ENCODE measurements at regions not wholly inside any gene's neighbourhood (a gene's known extent, or its start where the extent isn't known, plus 50 kb on each side); places are given as distances from the start of the nearest gene placed in this dataset.

DNA sequence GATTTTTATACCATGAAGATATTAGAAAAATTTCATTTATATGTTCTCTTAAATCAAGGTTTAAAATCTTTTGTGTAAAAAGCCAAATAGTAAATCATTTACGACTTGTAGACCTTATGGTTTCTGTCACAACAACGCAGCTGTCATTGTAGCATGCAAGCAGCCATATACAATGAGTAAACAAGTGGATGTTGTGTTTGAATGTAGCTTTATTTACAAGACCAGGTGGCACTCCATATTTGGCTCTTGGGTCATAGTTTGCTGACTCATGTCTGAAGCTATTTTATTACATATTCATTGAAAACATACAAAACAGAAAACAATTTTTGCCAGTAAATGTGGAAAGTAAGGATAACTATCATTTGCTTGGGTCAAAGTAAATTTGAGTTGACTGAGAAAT, 930.8 kb downstream of the SLITRK5 start:
- Mint-ChIP-seq H3K27me3 (ENCODE audit: insufficient read depth, low read depth) (no peaks in the 10 kb centered on the region), H3K9me3 (no peaks in the 10 kb centered on the region), H3K36me3 (no peaks in the 10 kb centered on the region), H3K4me3 (no peak overlapping the region), H3K4me1 (no peaks in the 10 kb centered on the region), H3K27ac (no peak overlapping the region)
- H4K20me1 ChIP-seq (ENCODE audit: low read depth) = no peaks in the 10 kb centered on the region
- no peak overlapping the region for H3K27ac ChIP-seq
- H3K9ac ChIP-seq = no peak overlapping the region
- H3K27me3 ChIP-seq = no peaks in the 10 kb centered on the region
- H3K4me2 ChIP-seq = no peak overlapping the region
- DNase-seq (ENCODE audit: low spot score) = no peak
- no peaks in the 10 kb centered on the region for H3K9me3 ChIP-seq (ENCODE audit: low read depth)
- H2AFZ ChIP-seq (replicated peaks) = no peak overlapping the region
- no peaks in the 10 kb centered on the region for H3K4me1 ChIP-seq
- H3K4me3 ChIP-seq = no peak overlapping the region
- TF ChIP-seq EZH2phosphoT487 (IDR thresholded peaks at IDR 0.05) (no peak), EZH2 (IDR thresholded peaks at IDR 0.05) (no peak)
- TF ChIP-seq, protein P1, sequence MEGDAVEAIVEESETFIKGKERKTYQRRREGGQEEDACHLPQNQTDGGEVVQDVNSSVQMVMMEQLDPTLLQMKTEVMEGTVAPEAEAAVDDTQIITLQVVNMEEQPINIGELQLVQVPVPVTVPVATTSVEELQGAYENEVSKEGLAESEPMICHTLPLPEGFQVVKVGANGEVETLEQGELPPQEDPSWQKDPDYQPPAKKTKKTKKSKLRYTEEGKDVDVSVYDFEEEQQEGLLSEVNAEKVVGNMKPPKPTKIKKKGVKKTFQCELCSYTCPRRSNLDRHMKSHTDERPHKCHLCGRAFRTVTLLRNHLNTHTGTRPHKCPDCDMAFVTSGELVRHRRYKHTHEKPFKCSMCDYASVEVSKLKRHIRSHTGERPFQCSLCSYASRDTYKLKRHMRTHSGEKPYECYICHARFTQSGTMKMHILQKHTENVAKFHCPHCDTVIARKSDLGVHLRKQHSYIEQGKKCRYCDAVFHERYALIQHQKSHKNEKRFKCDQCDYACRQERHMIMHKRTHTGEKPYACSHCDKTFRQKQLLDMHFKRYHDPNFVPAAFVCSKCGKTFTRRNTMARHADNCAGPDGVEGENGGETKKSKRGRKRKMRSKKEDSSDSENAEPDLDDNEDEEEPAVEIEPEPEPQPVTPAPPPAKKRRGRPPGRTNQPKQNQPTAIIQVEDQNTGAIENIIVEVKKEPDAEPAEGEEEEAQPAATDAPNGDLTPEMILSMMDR (IDR thresholded peaks at IDR 0.05) = no peak
- H3K79me2 ChIP-seq (ENCODE audit: low read depth) = no peaks in the 10 kb centered on the region
- no peaks in the 10 kb centered on the region for H3K36me3 ChIP-seq
- no peaks in the 10 kb centered on the region for H3F3A ChIP-seq (ENCODE audit: low read depth)

DNA sequence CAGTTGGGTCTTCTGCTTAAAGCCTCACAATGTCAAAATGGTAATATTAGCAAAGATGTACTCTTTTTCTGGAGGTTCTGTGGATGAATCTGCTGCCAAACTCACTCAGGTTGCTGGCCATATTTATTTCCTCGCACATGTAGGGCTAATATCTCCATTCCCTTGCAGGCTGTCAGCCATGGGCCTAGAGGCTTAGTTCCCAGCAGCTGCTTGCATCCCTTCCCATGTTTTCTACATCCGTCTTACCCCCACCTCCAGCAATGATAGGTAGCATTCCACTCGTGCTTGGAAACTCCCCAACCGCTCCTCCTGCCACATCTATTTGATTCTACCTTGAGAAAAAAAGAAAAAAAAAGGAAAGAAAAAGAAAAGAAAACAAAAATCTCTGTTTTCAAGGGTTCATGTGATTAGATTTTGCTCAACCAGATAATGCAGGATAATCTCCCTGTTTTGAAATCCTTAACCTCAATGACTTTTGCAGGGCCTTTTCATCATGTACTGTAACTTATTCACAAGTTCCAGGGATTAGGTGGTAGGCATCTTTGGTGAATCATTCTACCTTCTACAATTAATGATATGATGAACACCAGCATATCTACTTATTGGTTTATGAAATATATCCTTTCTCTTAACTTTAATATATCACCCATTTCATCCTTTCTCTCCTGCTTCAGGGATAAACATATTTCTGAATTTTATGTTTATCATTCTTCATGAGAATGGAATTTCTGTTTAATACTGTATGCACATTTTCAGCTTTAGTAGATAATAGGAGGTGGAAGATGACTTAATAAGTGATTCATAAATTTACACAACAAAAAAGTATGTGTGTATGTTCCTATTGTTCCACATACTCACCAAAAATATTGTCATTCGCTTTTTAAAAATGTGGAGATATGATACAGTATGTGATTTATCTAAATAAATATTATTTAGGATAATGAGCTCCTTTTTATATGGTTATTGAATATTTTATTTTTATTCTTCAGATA, 931.9 kb downstream of the SLITRK5 start:
- H3K36me3 Mint-ChIP-seq = no peaks in the 10 kb centered on the region
- H3K27ac Mint-ChIP-seq = no peak overlapping the region

DNA sequence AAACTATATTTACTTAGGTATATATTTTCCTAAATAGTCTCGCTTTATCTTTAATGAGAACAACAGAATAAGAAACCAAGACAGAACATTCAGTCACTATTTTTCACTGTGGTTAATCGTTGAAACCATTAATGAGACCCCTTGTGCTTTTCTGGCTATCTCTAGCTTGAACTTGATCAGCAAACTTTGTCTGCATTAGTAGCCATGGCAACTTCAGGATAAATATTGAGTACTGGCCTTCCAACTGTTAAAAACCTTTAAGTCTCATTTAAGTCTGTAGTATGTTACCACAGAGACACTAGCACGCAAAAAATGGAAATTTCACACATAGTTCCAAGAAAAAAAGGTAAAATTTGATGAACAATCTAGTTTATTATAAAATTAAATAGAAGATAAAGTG, 946.0 kb downstream of the SLITRK5 start:
- no peaks in the 10 kb centered on the region for H3K79me2 ChIP-seq (ENCODE audit: low read depth)
- TF ChIP-seq EZH2phosphoT487 (IDR thresholded peaks at IDR 0.05) (no peak), EZH2 (IDR thresholded peaks at IDR 0.05) (no peak)
- TF ChIP-seq, protein P1 (IDR thresholded peaks at IDR 0.05) = no peak
- H3K4me1 ChIP-seq = no peaks in the 10 kb centered on the region
- Mint-ChIP-seq H3K36me3 (no peaks in the 10 kb centered on the region), H3K4me3 (no peak overlapping the region), H3K9me3 (no peaks in the 10 kb centered on the region), H3K27me3 (ENCODE audit: insufficient read depth, low read depth) (no peaks in the 10 kb centered on the region), H3K4me1 (no peaks in the 10 kb centered on the region), H3K27ac (no peak overlapping the region)
- no peak overlapping the region for H3K9ac ChIP-seq
- no peak for DNase-seq (ENCODE audit: low spot score)
- H3K27ac ChIP-seq = no peak overlapping the region
- no peak overlapping the region for H2AFZ ChIP-seq (replicated peaks)
- no peaks in the 10 kb centered on the region for H3K9me3 ChIP-seq (ENCODE audit: low read depth)
- no peaks in the 10 kb centered on the region for H4K20me1 ChIP-seq (ENCODE audit: low read depth)
- no peak overlapping the region for H3K4me3 ChIP-seq
- no peaks in the 10 kb centered on the region for H3K36me3 ChIP-seq
- H3K27me3 ChIP-seq = no peaks in the 10 kb centered on the region
- no peaks in the 10 kb centered on the region for H3F3A ChIP-seq (ENCODE audit: low read depth)
- H3K4me2 ChIP-seq = no peak overlapping the region

More for the DNA sequence above, 931.9 kb downstream of the SLITRK5 start:
- no peaks in the 10 kb centered on the region for H3K79me2 ChIP-seq (ENCODE audit: low read depth)
- H3K27ac ChIP-seq = no peak overlapping the region
- H4K20me1 ChIP-seq (ENCODE audit: low read depth) = no peaks in the 10 kb centered on the region
- no peak overlapping the region for H3K4me2 ChIP-seq
- no peaks in the 10 kb centered on the region for H3K27me3 Mint-ChIP-seq (ENCODE audit: insufficient read depth, low read depth)
- no peak overlapping the region for H3K9ac ChIP-seq
- no peaks in the 10 kb centered on the region for H3K9me3 Mint-ChIP-seq
- H2AFZ ChIP-seq (replicated peaks) = no peak overlapping the region
- TF ChIP-seq EZH2 (IDR thresholded peaks at IDR 0.05) = no peak
- no peak for TF ChIP-seq EZH2phosphoT487 (IDR thresholded peaks at IDR 0.05)
- TF ChIP-seq, protein P1 (IDR thresholded peaks at IDR 0.05) = no peak
- no peak overlapping the region for H3K4me3 Mint-ChIP-seq
- H3F3A ChIP-seq (ENCODE audit: low read depth) = no peaks in the 10 kb centered on the region
- H3K36me3 ChIP-seq = no peaks in the 10 kb centered on the region
- H3K9me3 ChIP-seq (ENCODE audit: low read depth) = no peaks in the 10 kb centered on the region
- no peaks in the 10 kb centered on the region for H3K4me1 ChIP-seq
- H3K4me1 Mint-ChIP-seq = no peaks in the 10 kb centered on the region
- H3K27me3 ChIP-seq = no peaks in the 10 kb centered on the region
- no peak overlapping the region for H3K4me3 ChIP-seq
- no peak for DNase-seq (ENCODE audit: low spot score)

Data from neural progenitor cell (in vitro differentiated cells).